ENCODE measurements at regions not wholly inside any gene's neighbourhood (a gene's known extent, or its start where the extent isn't known, plus 50 kb on each side); places are given as distances from the start of the nearest gene placed in this dataset.
A peak's percentile ranks its signal among the peaks of the same experiment; 100 is the strongest.
"Not testable (repeated sequence)": the region's sequence is repeated elsewhere in the genome, so short reads cannot be mapped to it uniquely, and the experiment has no call there.

DNA sequence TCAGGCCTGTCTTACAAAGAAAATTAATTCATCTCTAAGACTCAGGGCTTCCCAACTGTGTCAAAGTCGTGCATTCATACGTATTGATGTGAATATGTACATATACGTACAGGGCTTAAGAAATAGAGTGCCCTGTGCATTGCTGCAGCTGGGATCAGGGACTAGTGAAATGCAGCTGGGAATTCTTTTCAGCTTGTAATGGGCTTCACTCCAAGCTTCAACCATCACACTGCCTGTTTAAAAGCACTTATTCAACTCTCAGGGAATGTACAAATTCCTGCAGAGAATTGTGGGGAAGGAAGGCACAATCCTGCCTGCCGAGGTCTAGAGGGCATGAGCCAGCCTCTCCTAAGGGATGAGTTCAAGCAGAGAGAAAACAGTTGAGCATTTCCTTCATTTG, 59.6 kb upstream of the MAN2A1 start:
- no peak for DNase-seq (ENCODE audit: low read depth in 2 of 3, low spot score in 2 of 3)

DNA sequence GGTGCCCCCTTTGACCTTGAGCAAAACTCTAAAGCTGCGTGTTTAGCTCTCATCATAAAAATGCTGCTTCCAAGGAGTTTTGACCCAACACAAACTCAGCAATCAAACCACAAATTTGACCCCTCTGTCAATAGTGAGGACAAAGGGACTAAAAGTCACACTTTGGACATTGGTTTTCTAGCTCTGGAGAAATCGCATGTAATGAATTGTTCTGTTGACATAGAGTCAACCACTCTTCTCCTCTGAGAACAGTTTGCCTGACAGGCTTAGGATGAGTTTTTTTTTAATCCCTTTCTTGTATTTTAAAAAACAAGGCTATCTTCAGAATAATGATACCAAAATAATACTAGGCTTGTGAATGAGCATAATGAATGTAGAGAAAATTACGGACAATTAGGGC, 61.1 kb upstream of the MAN2A1 start:
- no peak for DNase-seq (ENCODE audit: low read depth in 2 of 3, low spot score in 2 of 3)

DNA sequence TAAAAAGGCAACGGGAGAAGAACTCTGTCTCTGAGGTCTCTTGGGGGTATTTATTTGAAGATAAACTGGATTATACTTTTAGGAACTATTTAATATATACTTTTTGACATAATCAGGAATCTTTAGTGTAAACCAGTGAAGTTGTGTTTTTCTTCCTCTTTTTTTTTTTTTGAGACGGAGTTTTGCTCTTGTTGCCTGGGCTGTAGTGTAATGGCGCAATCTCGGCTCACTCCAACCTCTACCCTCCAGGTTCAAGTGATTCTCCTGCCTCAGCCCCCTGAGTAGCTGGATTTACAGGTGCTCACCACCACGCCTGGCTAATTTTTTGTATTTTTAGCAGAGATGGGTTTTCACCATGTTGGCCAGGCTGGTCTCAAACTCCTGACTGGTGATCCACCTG, 68.5 kb upstream of the MAN2A1 start:
- DNase-seq (ENCODE audit: low read depth in 2 of 3, low spot score in 2 of 3): not testable (repeated sequence)

DNA sequence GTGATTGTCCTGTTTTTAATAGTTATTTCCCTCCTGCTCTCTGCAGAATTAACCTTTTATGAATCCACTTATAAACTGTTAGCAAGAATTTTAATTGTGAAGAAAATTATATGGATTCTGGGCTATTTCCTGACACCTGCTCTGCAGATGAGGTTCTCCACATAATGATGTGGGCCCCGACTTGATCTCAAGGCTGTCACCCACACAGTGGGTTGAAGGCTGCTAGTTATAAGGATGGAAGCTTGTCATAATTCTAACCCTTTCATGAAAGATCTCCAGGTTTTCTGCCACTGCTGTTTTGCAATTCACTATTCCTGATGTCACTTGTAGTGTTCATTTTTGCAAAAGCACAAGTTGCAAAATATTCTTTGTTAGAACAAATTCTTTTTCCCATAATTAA, 69.1 kb upstream of the MAN2A1 start:
- no peak for DNase-seq (ENCODE audit: low read depth in 2 of 3, low spot score in 2 of 3)

DNA sequence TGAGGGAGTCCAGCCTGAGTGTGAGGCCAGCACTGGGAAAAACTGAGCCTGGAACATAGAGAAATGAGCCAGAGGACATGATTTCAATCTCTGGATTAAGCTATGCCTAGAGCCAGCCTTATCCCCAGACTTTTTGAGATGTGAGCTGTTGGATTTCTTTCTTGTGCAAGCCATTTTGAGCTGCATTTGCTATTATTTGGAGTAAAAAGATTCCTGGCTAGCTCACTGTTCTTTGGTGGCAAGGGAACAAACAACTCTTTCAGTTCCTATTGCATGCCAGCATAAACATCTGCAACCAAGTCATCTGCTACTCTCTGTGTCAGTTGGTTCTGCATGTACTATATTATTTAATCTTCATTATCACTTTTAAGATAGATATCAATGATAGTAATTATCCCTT, 70.1 kb upstream of the MAN2A1 start:
- no peak for DNase-seq (ENCODE audit: low read depth in 2 of 3, low spot score in 2 of 3)

DNA sequence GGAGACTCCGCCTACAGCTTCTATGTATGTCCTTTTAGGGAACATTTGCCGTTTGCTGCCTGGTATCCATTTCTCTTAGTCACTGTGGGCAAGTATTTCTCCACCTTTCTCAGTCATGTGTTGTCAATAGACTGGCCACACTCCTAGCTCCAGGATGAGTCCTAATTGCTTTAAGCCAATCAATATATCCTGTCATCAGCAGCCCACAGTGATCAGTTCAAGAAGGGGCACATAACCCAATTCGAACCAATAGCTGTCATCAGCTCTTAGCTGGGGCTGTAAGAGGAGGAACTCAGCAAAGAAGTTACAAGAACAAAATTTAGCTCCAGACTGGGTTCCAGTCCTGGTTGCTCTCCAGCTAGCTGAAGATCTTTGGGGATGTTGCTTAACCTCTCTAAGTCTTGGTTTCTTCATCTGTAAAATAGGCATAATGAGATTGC, 70.7 kb upstream of the MAN2A1 start:
- DNase-seq (ENCODE audit: low read depth in 2 of 3, low spot score in 2 of 3): no peak

DNA sequence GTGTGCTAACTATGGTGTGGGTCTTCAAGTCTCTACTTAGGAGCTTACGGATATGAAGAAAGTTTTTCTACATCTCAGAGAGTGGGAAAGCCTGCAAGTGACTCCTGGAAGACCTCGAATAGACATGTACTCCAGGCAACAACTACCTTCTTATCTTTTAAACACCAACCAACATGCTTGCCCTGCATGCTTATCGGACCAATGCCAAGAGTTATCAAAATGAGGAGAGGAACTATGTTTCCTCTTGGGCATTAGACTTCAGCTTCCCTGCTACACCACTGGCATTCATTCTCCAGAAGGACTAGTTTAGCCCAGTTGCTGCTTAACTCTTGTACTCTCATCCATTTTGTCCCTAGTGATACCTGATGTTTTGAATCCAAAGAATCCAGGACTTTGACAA, 74.7 kb upstream of the MAN2A1 start:
- DNase-seq (ENCODE audit: low read depth in 2 of 3, low spot score in 2 of 3): peak in 1 of 3 donors; percentile 4

DNA sequence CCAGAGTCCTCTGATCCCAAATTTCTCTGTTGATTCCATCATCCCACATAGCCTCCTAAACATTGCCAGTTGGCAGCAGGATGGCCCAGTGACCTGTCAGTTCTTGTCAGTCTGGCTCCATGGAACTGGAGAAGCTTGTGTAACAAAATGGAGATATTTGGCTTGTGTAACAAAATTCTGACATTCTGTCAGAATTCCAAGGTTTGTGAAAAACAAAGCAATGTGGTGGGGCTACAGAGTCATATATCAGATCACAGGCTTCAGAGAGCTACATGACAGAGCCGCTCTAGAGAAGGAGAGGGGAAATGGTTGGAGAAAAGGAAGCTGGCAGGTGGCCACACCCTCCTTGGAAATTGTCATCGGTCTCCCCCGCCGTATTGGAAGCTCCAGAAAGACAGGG, 75.4 kb upstream of the MAN2A1 start:
- no peak for DNase-seq (ENCODE audit: low read depth in 2 of 3, low spot score in 2 of 3)

DNA sequence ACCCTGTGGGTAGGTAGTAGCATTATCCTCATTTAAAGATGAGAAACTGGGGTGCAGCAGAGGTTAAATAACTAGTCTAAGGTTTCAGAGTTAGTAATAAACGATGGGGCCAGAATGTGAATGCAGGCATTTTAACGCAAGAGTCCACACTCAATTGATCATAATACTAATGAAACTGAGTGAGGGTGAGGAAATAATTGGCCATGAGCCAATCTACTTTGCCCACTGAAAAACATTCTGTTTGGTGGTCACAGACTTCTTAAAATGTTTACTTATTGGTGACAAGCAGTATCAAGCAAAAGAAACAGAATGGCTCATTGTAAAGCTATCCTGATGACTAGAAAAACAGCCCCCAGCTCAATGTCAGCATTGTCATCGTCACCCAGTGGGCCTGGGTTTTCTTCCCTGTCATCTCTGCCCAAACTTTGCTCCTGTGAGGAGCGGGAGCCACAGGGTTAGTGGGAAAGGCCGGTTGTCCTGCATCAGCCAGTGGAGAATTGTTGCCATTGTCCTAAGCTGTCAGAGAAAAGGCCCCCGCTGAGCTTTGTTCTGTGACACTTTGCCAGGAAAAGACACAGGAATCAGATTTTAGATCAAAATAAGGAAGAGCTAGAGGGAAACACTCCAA, 77.3 kb upstream of the MAN2A1 start:
- DNase-seq (ENCODE audit: low read depth in 2 of 3, low spot score in 2 of 3): no peak

DNA sequence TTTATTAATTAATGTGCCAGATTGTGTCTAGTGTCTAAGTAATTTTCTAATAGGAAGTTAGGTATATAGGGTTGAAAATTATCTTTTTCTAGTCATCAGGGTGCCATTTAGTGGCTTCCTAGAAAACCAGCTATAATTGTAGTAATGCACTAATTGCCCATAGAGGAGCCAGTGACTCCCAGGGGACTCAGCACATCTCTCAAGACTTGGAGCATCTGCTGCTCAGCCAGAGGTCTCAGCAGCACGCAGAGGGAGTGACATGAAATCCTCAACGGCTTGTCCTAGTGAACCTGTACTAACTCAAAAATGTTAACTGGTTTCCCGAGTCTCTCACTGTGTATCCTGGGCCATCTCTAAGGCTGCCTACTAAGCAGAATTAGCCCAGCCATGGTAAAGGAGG, 78.2 kb upstream of the MAN2A1 start:
- DNase-seq (ENCODE audit: low read depth in 2 of 3, low spot score in 2 of 3): no peak

DNA sequence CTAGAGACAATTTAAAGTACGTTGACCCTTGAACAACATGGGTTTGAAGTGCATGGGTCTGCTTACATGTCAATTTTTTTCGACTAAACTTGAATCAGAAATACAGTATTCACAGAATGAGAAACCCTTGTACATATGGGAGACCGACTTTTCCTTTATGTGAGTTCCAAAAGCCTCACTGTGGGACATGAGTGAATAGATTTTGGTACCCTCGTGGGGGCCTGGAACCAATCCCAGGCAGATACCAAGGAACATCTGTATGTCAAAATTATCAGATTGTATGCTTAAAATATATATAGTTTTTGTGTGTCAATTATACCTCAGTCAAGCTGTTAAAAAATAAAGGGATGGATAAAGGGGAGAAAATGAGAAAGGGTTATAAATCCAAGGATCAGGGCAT, 78.7 kb upstream of the MAN2A1 start:
- no peak for DNase-seq (ENCODE audit: low read depth in 2 of 3, low spot score in 2 of 3)

DNA sequence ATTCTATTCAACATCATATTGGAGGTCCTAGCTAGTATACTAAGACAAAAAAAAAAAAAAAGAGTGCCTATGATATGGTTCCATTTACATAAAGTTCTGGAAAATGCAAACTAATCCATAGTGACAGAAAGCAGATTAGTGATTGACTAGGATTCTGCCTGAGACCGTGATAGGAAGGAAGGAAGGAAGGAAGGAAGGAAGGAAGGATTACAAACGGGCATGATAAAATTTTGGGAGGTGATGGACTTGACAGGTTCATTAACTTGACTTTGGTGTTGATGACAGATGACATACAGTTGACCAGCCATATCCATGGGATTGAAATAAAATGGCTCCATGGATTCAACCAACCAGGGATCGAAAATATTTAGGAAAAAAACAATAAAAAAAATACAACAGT, 79.1 kb upstream of the MAN2A1 start:
- DNase-seq (ENCODE audit: low read depth in 2 of 3, low spot score in 2 of 3): no peak

DNA sequence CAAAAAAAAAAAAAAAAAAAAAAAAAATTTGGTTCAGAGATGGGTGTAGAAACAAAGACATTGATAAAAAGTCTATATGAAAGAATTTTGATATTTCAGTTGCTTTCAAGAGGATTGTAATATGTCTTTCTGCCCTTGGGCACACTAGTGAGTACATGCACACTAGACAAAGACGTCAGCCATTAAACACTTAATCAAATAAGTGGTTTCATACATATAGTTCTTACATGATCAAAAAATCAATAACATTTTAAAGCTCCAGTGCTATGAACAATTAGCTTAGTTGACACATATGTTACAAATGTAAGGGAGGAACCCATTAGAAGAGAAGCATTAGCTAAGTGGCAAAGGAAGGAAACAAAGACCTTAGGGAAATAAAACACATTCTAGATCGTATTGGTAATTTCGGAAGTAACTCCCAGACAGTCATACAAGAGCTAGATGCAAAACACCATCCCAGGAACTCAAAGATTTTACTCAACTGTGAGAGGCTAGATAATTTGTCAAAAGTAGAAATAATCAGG, 84.5 kb upstream of the MAN2A1 start:
- no peak for DNase-seq (ENCODE audit: low read depth in 2 of 3, low spot score in 2 of 3)

DNA sequence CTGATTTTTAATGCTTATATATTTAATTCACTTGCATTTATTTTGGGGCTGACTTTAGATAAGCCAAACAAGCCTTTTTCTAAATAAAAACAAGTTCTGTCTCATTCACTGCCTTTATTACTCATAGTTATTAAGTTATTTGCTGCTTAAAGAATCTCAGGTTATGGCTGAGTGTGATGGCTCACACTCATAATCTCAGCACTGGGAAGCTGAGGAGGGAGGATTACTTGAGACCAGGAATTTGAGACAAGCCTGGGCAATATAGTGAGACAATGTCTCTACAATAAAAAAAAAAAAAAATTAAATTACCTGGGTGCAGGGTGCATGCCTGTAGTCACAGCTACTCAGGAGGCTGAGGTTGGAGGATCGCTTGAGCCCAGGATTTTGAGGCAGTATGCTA, 85.0 kb upstream of the MAN2A1 start:
- DNase-seq (ENCODE audit: low read depth in 2 of 3, low spot score in 2 of 3): no peak

DNA sequence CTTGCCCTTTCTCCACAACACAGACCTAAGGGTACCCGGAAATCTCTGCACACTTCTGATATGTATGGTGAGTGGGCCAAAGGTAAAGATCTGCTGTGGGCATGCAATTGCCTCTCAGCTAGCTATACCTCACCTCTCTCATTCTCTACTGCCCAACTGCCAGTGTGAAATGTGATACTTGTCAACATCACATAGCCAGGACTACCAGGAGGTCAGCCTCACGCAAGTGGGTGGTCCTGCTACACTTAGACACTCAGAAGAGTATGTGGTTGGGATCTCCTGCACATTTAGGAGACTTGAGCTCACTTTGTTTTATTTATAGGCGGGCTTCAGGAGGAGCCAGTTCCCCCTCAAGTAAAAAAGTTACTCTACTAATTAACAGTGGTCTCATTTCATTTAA, 88.0 kb upstream of the MAN2A1 start:
- DNase-seq (ENCODE audit: low read depth in 2 of 3, low spot score in 2 of 3): no peak

DNA sequence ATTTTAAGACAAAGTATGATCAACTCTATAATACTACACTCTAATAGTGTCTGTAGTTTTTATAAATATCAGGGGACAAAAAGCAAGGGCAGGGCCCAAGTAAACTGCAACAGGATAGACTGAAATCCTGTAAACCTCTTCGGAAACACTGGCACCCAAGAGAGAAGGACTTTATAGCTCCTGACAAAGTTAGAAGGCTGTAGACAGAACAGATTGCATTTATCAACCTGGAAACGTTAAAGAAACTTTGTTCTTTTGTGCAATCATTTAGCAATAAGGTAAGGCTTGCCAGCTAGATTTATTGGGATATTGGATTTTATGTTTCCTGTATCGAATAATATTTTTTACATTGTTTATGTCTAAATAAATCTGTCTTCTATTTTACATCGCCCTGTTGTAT, 91.8 kb upstream of the MAN2A1 start:
- DNase-seq (ENCODE audit: low read depth in 2 of 3, low spot score in 2 of 3): no peak

DNA sequence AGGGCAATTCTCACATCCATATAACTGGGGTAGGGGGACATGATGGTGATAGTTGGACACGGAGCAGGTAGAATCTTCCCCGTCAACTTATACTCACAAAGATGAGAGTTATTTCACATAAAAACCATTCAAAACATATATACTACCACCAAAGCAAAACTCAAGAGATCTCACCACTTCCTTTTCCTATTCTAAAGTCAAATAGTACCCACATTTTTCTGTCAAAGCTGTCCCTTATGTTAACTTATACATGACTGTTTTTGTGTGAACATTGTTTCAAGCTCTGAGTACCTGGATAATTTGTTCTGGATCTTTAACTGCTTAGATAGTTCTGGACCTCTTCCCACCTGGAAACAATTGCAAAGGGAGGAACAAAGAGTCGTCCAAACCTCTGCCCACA, 95.5 kb upstream of the MAN2A1 start:
- DNase-seq (ENCODE audit: low read depth in 2 of 3, low spot score in 2 of 3): no peak

DNA sequence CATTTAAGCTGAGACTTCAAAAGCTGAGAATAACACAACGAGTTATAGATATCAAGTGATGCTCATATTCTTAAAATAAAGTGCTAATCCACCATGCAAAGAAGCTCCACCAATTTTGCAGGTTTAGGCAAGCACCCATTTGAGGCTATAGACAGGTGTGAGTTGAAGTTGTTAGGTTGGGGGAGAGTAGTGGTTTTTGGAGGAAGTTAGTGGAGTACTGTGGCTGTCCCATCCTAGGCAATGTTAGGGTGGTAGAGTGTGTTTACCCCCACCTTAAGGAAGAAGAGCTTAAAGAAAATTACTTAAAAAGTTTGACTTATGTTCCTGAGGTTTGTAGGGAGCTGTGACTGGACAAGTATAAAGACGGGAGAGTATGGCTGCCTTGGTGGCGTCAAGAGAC, 98.9 kb upstream of the MAN2A1 start:
- no peak for DNase-seq (ENCODE audit: low read depth in 2 of 3, low spot score in 2 of 3)

DNA sequence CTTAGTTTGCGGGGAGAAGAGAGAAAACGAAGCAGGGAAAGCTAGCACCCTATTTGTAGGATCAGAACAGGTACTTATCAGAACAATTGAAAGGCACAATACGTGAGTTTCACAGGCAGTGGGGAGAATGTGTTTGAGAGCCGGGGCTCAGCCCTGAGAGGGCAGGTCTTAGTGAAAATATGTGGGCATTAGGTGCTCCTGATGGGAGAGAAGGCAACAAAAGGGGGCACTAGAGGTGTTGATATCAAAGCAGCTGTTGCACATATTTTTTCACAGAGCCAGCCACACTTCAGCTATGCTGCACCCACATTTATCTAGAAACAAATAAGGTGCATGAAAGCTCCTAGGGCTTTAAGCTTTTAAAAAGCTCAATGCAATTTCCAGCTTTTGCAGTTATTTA, 99.7 kb upstream of the MAN2A1 start:
- DNase-seq (ENCODE audit: low read depth in 2 of 3, low spot score in 2 of 3): peak in 2 of 3 donors; percentile 43 to 65

DNA sequence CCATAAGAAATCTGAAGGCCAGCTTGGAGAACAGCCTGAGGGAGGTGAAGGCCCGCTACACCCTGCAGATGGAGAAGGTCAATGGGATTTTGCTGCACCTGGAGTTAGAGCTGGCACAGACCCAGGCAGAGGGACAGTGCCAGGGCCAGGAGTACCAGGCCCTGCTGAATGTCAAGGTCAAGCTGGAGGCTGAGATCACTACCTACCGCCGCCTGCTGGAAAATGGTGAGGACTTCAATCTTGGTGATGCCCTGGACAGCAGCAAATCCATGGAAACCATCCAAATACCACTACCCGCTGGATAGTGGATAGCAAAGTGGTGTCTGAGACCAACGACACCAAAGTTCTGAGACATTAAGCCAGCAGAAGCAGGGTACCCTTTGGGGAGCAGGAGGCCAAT, 100.5 kb upstream of the MAN2A1 start:
- DNase-seq (ENCODE audit: low read depth in 2 of 3, low spot score in 2 of 3): no peak

DNA sequence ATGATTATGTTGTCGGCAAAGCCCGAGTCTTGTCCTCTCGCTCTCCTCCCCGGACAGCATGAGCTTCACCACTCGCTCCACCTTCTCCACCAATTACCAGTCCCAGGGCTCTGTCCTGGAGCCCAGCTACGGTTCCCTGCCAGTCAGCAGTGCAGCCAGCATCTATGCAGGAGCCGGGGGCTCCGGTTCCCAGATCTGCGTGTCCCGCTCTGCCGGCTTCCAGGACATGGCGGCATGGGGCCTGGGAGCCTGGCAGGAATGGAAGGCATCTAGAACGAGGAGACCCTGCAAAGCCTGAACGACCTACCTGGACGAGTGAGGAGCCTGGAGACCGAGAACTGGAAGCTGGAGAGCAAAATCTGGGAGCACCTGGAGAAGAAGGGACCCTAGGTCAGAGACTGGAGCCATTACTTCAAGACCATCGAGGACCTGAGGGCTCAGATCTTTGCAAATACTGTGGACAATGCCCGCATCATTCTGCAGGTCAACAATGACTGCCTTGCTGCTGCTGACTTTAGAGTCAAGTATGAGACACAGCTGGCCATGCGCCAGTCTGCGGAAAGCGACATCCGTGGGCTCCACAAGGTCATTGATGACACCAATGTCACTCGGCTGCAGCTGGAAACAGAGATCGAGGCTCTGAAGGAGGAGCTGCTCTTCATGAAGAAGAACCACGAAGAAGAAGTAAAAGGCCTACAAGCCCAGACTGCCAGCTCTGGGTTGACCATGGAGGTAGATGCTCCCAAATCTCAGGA, 101.3 kb upstream of the MAN2A1 start:
- no peak for DNase-seq (ENCODE audit: low read depth in 2 of 3, low spot score in 2 of 3)

DNA sequence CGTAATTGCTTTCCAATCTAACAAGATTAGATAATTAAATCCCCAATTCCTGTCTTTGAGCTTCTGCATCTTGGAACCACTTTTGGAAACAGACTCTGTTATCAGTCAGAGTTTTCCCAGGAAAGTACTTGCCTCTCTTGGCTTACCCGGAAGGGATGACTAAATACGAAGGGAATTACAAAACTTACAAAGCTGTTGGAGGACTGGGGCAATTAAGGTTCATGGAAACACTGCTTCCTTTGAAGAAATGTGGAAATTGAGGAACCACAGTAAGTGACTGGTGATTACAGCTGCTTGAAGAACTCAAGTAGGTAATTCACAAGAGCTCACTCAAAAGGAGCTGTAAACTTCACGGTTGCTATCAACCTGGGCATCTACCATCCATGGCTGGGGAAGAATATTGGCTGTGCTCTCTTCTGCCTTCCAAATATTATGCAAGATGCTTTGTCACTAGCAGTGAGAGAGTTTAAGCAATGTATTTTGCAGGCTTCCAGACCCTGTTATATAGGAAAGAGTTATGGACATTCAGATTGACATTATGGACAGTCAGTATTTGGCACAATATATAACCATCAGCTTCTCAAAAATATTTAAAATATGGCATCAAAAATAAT, 104.6 kb upstream of the MAN2A1 start:
- DNase-seq (ENCODE audit: low read depth in 2 of 3, low spot score in 2 of 3): no peak
